ENCODE measurements at regions not wholly inside any gene's neighbourhood (a gene's known extent, or its start where the extent isn't known, plus 50 kb on each side); places are given as distances from the start of the nearest gene placed in this dataset.

DNA sequence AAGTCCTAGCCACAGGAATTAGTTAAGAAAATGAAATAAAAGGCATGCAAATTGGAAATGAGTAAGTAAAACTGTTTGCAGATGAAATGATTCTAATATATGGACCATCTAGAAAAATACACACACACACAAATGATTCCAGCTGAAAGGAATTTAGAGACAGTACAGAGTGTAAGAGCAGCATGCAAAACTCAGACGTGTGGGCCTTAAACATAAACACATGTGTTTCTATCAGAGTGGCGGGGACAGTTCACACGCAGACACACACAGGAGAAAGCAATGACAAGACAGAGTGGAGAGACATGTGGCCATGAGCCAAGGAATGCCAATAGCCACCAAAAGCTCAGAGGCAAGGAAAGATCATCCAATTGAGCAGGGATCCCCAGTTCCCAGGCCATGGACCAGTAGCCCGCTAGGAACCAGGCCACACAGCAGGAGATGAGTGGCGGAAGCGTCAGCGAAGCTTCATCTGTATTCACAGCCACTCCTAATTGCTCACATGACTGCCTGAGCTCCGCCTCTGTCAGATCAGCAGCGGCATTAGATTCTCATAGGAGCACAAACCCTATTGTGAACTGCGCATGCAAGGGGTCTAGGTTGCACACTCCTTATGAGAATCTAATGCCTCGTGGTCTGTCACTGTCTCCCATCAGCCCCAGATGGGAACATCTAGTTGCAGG lies 155.4 kb downstream of the ARL4C start:
- no peak for DNase-seq (ENCODE audit: extremely low read depth in 1 of 2, low read depth in 1 of 2)

GRCh38 chr2:234339501-234339900 lies 157.4 kb downstream of the ARL4C start:
- no peak for DNase-seq (ENCODE audit: extremely low read depth in 1 of 2, low read depth in 1 of 2)

DNA sequence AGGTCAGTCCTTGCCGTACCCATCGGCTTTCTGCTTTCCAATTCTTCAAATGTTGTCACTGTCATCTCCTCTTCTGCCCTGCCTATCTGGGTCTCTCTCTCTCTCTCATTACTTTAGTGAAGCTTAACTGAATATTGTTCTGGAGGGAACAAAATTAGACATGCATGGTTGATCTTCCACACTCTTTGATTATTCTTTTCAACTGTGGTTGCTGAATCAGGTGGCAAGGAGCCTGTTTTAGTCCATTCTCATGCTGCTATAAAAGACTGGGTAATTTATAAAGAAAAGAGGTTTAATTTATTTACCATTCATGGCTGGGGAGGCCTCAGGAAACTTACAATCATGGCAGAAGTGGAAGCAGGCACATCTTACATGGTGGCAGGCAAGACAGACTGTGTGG lies 157.9 kb downstream of the ARL4C start:
- no peak for DNase-seq (ENCODE audit: extremely low read depth in 1 of 2, low read depth in 1 of 2)

GRCh38 chr2:234335661-234336228 lies 161.1 kb downstream of the ARL4C start:
- peak; percentile 30 to 38 for DNase-seq (ENCODE audit: extremely low read depth in 1 of 2, low read depth in 1 of 2)

GRCh38 chr2:234334756-234335155 lies 162.1 kb downstream of the ARL4C start:
- DNase-seq (ENCODE audit: extremely low read depth in 1 of 2, low read depth in 1 of 2) = no peak

DNA sequence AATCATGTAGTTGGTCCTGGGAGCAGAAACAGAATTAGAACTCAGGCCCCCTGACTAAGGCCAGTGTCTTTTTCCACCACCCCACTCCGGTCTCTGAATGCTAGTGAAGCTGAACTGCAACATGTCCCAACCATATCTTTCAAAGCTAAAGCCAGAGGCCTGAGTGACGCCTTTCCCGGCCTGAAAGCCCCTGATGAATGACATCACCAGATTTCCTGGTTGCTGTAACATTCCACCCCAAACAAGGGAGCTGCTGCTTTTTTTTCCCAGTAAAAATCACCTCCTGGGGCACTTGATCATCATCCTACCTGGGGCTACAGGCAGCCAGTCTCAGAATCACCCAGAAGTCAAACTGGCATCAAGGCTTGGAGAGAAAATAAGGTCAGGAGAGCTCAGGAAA lies 162.7 kb downstream of the ARL4C start:
- no peak for DNase-seq (ENCODE audit: extremely low read depth in 1 of 2, low read depth in 1 of 2)

DNA sequence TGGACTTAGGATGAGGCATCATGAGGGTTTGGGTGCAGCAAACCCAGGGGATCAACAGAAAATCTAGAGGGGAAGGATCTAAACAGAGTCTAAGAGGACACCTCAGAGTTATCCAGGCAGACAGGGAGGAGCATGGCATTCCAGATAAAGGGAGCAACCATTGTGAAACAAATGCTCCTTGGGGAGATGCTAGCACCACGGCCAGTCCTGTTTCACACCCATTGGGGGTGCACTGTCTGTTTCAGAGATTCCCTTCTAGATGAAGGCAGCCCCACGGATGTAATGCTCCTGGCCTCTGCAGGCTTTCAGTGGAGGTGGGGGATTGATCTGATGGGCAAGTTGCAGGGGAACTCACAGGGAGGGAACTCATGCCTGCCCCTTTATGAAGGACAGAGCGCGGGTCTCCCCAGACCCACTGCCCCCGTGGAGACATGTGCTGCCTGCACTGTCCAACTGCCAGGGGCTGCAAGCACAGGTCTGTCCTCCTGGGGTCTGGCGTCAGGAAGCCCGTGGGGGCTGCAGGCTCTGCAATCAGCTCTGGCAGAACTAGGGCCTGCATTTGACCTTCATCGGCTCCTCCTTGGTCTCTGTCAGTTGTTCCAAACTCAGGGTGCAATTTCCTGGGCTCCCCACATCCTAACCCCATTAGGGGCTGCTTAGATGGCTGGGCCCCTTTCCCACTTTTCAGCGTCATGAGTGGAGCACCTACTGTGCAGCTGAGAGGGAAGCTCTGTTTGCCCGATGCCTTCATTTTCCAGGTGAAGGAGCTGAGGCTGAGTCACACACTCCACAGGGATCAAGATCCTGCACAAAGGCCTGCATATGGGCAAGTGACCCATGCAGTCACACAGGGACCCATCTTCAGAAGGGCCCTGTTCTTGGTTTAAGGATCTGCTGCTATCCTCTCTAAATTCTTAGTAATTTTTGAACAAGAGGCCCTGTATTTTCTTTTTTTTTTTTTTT lies 163.4 kb downstream of the ARL4C start:
- no peak for DNase-seq (ENCODE audit: extremely low read depth in 1 of 2, low read depth in 1 of 2)

- no peak for DNase-seq (ENCODE audit: extremely low read depth in 1 of 2, low read depth in 1 of 2)
Observed at GRCh38 chr2:234331966-234332365, 164.9 kb downstream of the ARL4C start.

DNA sequence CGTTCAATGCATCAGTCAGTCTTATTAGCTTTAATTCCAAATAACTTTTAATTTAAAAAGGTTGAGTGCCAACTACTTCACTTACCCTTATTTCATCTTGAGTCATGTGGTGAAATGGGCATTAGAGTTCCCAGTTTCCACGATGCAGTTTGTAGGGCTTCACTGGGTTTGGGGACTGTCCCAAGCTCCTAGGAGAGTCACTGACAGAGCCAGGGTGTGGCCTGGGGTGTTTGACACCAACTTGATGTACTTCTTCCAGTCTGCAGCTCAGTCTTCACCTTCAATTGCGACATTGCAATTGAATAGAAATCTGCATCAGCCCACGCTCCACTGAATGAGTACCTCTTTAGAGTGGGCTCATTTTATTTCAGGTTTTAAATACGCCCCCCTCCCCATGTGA lies 165.3 kb downstream of the ARL4C start:
- no peak for DNase-seq (ENCODE audit: extremely low read depth in 1 of 2, low read depth in 1 of 2)

- DNase-seq (ENCODE audit: extremely low read depth in 1 of 2, low read depth in 1 of 2) = no peak
Observed at GRCh38 chr2:234330902-234331301, 166.0 kb downstream of the ARL4C start.

- DNase-seq (ENCODE audit: extremely low read depth in 1 of 2, low read depth in 1 of 2) = no peak
Observed at GRCh38 chr2:234329202-234329960, 167.5 kb downstream of the ARL4C start.

GRCh38 chr2:234328444-234328990 lies 168.4 kb downstream of the ARL4C start:
- DNase-seq (ENCODE audit: extremely low read depth in 1 of 2, low read depth in 1 of 2) = no peak

DNA sequence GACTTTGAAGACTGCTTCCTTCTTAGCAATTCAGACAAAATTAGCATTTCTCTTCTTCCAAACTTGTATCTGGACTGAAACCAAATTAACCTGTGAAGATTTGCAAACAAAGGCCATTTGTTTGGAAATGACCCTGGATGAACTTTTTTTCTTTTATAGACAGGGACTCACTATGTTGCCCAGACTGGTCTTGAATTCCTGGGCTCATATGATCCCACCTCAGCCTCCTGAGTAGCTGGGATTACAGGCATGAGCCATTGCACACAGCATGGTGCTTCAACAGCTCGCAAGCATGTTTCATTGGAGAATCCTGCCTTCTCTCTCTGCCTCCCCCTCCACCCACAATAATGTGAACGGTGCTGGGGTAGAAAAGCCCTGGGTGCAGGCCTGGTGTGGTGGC lies 170.2 kb downstream of the ARL4C start:
- DNase-seq (ENCODE audit: extremely low read depth in 1 of 2, low read depth in 1 of 2) = no peak

GRCh38 chr2:234324116-234324515 lies 172.8 kb downstream of the ARL4C start:
- no peak for DNase-seq (ENCODE audit: extremely low read depth in 1 of 2, low read depth in 1 of 2)

GRCh38 chr2:234322766-234323465 lies 174.0 kb downstream of the ARL4C start:
- DNase-seq (ENCODE audit: extremely low read depth in 1 of 2, low read depth in 1 of 2) = no peak

DNA sequence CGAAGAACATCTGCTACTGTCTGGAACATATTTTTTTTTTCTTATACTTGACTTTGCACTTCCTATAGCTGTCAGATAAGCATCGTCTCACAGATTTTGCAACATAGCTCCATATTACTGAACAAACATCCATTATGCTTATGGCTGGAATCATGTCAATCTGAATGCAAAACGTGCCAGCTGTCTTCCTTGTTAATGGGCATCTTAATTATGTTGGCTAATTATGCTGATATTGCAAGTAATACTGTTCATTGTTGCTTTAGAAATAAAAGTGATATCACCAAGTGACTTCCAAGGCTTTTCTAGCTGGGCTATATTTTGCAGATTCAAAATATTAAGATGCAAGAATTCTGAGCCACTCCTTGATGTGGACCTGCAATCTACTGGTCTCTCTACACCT lies 176.8 kb downstream of the ARL4C start:
- no peak for DNase-seq (ENCODE audit: extremely low read depth in 1 of 2, low read depth in 1 of 2)

DNA sequence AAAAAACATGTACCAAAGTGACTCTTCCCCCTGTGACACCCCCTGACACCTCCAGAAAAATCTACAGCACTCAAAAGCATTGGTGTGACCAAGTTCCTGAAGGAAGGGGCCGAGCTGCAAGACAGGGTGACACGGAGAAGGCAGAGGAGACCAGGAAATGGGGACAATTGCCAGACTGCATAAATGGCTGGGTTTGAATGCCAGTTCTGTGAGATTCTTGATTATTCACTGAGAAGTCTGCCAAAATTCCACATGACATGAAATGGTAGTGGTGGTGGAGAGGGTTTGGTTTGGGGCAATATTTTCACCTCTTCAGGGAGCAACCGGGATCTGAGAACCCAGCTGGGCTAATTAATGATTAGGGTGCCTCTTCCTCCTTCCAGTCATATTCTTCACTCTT lies 178.5 kb downstream of the ARL4C start:
- DNase-seq (ENCODE audit: extremely low read depth in 1 of 2, low read depth in 1 of 2) = no peak

GRCh38 chr2:234313558-234313957 lies 183.3 kb downstream of the ARL4C start:
- no peak for DNase-seq (ENCODE audit: extremely low read depth in 1 of 2, low read depth in 1 of 2)

DNA sequence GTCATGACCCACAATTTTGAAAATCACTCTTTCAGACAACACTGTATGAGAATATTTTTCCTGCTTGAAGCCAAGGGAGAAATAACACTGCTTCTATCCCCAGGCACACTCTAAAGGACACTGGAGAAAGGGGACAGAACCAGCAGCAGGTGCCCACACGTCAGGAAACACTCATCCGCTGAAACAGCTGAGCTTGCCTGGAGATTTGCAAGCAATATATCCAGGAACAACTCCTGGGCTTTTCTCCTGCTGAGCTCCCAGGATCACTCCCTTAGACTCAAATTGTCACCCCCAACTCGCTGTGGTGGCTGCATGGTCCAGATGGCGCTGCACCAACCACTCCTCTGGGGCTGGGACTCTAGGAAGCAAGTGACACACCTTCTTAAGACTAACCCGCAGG lies 186.7 kb downstream of the ARL4C start:
- DNase-seq (ENCODE audit: extremely low read depth in 1 of 2, low read depth in 1 of 2) = no peak

DNA sequence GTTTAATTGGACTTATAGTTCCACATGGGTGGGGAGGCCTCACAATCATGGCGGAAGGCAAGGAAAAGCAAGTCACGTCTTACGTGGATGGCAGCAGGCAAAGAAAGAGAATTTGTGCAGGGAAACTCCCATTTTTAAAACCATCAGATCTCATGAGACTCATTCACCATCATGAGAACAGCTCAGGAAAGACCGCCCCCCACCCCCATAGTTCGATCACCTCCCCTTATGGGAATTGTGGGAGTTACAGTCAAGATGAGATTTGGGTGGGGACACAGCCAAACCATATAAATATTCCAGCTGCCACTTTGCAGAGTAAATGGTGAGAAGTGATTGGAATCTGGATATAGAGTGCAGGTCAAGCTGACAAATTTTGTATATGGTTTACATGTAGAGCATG lies 187.4 kb downstream of the ARL4C start:
- DNase-seq (ENCODE audit: extremely low read depth in 1 of 2, low read depth in 1 of 2) = no peak
